Fibroblast of pulmonary artery (primary cell): ENCODE measurements at regions not wholly inside any gene's neighbourhood (a gene's known extent, or its start where the extent isn't known, plus 50 kb on each side); places are given as distances from the start of the nearest gene placed in this dataset.

Experiments used
- DNase-seq: peaks from one replicate; pipeline ENCODE4 v3.0.0-alpha.2; 2010; ENCODE audit warnings: low read depth
- H3K4me3 ChIP-seq: replicated peaks from 2 replicates; pipeline ENCODE4 v1.5.1; 2011; ENCODE audit warnings: low read depth, mild to moderate bottlenecking, control low read depth, low read length, moderate library complexity
- TF ChIP-seq, protein P1 (sequence below): IDR thresholded peaks from 2 replicates; pipeline ENCODE4 v1.5.1; 2011; ENCODE audit warnings: mild to moderate bottlenecking, control low read depth, low read length, inconsistent platforms; ENCODE audit errors: missing control alignments

- no peak for DNase-seq
- no peak overlapping the region for H3K4me3 ChIP-seq
- TF ChIP-seq, protein P1, sequence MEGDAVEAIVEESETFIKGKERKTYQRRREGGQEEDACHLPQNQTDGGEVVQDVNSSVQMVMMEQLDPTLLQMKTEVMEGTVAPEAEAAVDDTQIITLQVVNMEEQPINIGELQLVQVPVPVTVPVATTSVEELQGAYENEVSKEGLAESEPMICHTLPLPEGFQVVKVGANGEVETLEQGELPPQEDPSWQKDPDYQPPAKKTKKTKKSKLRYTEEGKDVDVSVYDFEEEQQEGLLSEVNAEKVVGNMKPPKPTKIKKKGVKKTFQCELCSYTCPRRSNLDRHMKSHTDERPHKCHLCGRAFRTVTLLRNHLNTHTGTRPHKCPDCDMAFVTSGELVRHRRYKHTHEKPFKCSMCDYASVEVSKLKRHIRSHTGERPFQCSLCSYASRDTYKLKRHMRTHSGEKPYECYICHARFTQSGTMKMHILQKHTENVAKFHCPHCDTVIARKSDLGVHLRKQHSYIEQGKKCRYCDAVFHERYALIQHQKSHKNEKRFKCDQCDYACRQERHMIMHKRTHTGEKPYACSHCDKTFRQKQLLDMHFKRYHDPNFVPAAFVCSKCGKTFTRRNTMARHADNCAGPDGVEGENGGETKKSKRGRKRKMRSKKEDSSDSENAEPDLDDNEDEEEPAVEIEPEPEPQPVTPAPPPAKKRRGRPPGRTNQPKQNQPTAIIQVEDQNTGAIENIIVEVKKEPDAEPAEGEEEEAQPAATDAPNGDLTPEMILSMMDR = no peak
These were observed 111.2 kb upstream of the CTTNBP2NL start for GRCh38 chr1:112284796-112285195.

DNA sequence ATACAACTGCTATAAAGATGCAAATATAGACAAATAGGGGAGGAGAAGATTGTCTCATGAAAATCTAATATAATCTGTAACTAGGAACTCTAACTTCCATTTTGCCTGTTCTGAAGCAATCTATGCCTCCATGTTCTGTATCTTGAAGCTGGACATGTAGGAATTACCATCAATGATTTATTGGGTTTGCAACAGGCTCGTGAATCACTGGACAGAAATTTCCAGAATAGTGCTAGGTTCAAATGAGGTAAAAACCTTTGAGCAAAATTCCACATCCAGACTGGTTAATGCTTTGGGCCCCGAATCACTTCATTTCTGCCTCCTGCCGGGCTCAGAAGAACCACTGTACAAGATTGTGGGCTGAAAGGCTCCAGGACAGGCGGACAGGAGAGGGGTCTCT, 110.7 kb upstream of the CTTNBP2NL start:
- TF ChIP-seq, protein P1 = no peak
- no peak for DNase-seq
- no peak overlapping the region for H3K4me3 ChIP-seq

DNA sequence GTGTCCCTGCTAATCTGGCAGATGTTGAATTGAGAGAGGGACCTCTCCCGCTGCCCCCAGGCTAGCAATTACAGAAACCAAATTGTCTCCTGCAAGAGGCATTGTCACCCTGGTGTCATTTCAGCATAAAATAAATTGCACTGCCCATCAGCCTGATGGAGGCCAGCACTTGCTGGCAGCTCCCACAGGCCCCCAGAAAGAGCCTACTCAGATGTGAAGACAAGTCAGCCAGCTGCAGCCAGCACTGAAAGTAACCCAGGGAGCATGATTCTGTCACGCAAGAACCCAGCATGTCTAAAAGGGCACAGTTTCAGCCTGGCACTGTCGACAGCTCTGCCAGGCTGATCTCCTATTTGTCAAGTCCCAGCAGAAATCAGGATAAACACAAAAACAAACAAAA, 110.3 kb upstream of the CTTNBP2NL start:
- DNase-seq = no peak
- TF ChIP-seq, protein P1 = no peak
- H3K4me3 ChIP-seq = no peak overlapping the region

- H3K4me3 ChIP-seq = no peak overlapping the region
- TF ChIP-seq, protein P1 = no peak
- peak; percentile 23 for DNase-seq
These were observed 99.1 kb upstream of the CTTNBP2NL start for GRCh38 chr1:112296908-112297307.

GRCh38 chr1:112297536-112297935, 98.5 kb upstream of the CTTNBP2NL start:
- TF ChIP-seq, protein P1 = no peak
- H3K4me3 ChIP-seq = no peak overlapping the region
- DNase-seq = peak; percentile 11

GRCh38 chr1:112298558-112298957, 97.5 kb upstream of the CTTNBP2NL start:
- peak; percentile 72 for DNase-seq
- TF ChIP-seq, protein P1 = peak; percentile 85

GRCh38 chr1:112304126-112304525, 91.9 kb upstream of the CTTNBP2NL start:
- TF ChIP-seq, protein P1 = no peak
- DNase-seq = no peak
- H3K4me3 ChIP-seq = no peak overlapping the region

More at GRCh38 chr1:112298558-112298957, 97.5 kb upstream of the CTTNBP2NL start:
- H3K4me3 ChIP-seq = no peak overlapping the region
